ENCODE measurements at regions not wholly inside any gene's neighbourhood (a gene's known extent, or its start where the extent isn't known, plus 50 kb on each side); places are given as distances from the start of the nearest gene placed in this dataset.
A peak's percentile ranks its signal among the peaks of the same experiment; 100 is the strongest.

DNA sequence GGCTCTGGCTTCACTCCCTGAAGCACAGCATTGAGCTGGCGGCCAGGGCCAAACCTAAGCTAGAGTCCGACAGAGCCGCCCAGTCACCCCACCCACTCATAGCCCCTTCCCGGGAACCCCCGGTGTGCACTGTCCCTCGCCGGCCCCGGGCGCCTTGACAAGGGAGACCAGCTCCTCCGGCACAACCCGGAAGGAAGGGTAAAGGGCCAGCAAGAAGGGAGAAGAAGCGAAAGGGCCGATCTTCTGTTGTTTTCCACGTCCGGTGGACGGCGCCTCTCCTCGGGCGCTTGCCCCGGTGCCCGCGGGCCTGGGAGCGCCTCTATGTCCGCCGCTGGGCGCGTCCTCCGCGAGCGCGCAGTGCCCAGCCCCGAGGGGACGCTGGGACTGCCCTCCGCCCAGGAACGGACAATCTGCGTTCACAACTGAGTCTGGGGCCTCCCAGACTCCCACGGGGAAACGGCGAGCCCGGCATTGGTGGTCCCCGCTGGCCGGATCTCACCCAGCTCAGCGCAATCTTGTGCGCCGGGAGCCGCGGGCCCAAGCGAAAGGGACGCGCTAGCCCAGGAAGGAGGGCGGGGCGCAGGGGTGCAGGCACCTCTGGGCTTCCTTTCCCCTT, 172.5 kb upstream of the MIR17HG start:
- peak; percentile 71 for DNase-seq

DNA sequence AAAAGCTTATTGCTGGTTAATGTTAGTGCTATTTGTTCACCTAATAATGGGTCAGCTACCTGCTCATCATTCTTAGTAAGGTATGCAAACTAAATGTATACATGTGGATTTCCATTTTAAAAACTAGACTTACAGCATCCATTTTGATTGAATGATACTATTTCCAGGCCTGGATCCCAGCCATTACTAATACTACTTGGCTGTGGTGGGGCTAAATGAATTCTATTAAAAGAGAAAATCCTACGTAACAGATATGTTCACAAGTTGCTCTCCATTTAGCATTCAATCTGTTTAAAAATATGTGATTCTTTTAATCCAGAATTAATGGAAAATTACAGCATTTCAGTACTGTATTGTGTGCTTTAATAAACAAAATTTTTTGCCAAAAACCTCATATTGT, 169.4 kb upstream of the MIR17HG start:
- no peak for DNase-seq

DNA sequence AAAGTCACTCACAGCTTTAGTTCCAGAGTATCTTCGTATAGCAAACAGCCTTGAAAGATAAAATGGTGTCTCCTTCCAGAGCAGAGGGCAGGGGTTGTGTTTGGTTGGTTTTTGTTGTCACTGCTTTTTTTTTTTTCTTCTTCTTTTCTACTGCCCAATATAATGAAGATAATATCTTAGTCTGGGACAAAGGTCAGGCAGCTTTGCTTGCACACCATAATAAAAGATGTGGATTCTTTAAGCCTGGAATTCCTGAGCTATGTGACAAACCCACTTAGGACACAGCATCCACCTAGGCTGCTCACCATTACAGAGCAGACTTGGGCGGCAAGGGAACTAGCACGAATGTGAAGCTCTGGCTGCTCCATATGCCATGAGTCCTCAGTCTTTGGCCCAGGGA, 165.6 kb upstream of the MIR17HG start:
- peak; percentile 30 for DNase-seq

DNA sequence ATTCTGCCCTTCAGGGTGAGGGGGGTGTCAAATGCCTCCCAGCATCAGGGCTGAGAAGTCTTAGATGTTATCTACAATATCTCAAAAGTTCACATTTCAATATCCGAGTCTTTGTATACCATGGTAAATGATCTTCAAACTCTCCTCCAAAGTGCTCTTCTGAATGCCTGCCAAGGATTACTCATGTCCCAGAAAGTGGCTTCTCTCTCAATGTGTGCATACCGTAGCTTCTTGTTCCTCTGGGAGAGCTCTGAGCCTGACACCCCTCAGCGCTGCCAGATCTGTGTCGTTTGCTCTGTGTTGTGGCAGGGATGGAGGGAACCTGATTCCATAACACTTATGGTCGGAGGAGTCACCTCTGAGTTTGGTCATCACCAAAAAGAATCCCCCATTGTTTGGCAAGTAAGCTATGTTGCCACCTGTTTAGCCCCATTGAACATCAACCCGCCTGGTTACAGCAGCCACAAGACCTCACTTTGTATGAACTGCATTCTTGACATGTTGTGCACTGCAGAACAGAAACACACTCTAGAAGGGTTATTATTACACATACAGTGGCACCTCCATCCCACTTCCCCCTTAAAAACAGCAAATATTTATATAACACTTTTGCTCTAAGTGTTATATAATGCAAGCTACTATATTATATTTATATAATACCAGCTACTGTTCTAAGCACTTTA, 163.1 kb upstream of the MIR17HG start:
- no peak for DNase-seq

DNA sequence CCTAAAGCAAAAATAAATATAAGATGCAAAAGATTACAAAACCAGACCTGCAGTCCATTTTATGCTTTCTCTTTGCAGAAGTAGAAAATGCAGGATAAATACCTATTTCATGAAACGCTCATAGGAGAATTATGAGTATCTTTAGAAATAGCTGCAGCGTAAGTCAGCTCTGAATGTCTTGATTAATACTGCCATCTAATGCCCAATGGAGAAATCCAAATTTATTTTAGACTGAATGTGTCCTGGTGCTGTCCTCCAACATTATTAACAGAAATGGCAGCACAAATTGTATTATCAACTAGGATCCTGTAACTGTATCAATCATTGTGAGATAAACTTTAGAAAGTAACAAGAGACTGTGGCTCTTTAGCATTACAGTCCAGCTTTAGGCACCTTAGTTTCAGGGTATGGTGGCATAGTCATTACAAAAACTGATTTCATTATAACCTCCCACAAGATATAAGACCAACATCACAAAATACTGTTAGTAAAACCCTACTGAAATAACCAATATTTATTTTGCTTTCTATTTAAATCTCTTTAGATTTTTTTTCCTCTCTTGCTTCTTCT, 162.1 kb upstream of the MIR17HG start:
- peak; percentile 75 for DNase-seq

DNA sequence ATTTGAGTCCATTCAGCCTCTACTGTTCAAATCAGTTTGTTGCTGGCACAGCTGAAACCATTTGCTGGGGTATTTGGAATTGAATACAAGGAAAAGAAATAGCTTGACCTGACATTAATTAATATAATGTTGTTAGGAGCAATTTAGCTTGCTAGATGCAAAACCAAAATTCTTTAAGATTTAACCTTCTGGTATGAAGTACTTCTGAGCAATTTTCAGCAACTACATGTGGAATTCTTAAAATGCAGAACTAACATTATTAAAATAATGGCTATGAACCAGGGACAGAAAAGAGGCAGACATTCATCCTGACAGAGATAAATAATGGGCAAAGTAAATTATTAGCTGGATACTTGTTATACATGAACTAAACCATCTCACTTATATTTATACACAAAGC, 160.0 kb upstream of the MIR17HG start:
- no peak for DNase-seq

DNA sequence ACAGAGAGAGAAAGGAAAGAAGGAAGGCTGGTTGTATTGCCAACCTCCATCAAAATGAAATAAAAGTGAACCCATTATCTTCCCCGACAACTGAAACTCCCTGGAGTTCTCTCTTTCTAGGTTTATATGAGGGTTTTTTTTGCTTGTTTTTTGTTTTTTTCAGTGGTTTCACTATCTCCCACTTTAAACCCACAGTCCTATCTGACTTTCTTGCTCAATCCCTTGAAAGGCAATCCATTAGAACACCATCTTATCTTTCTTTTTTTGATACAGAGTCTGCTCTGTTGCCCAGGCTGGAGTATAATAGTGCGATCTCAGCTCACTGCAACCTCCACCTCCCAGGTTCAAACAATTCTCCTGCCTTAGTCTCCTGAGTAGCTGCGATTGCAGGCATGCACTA, 158.0 kb upstream of the MIR17HG start:
- DNase-seq: no peak

DNA sequence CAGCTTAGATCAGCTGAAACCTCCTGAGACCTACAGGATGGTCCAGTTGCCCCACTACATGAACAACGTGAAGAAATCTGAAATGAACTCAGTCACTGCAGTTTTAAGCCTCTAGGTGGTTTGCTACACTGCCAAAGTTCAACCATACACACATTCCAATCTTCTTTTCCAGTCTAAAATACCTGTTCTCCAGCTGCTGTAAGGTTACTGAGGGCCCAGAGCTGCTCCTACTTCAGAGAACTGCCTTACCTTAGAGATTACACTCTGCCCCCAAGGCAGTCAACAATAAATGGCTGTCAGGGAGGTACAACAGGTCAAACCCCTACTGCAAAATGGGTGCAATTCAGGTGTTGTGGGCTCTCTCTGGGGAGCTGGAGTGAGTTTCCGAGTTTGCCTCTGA, 154.1 kb upstream of the MIR17HG start:
- no peak for DNase-seq

DNA sequence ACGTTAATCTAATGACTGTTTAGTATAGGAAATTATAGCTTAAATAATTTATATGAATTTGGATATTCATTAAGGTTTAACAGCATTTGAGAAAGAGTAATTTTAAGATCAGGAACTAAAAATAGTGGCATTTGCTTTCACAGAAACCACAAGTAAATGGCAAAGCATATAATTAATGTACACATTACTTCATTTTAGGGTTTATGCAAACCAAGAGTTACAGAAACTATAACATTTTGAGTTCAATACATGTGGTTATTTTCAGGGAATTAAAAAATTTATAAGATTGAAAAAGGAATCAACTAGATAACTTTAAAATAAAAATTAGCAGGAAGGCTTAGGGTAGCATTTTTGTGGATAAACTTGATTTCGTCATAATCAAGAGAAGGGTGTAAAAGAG, 151.7 kb upstream of the MIR17HG start:
- DNase-seq: no peak

DNA sequence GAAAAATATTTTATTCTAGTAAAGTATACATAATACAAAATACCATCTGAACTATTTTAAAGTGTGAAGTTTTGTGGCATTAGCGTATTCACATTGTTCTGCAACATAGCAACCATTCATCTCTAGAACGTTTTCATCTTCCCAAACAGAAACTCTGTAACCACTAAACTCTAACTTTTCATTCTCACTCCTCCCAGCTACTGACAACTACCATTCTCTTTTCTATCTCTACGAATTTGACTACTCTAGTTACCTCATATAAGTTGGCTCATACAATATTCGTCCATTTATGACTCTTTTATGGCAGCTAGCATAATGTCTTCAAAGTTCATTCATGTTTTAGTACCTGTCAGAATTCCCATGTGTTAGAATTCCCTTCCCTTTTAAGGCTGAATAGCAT, 150.5 kb upstream of the MIR17HG start:
- no peak for DNase-seq

DNA sequence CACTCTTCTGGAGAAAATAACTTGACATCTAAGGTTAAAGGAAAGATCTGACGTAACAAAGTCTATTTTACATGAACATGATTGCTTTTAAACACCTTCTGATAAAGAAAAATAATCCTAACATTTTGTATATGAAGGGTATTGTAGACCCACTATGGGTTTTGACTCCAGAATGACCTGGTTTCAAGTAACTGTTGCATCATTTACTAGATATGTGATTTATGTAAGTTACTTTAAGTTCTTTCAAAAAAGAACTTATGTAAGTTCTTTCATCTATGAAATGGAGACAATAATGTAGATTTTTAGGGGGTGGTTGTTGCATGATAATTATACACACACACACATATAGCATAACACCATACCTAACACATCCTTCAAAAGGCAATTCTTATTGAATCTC, 147.6 kb upstream of the MIR17HG start:
- DNase-seq: no peak

DNA sequence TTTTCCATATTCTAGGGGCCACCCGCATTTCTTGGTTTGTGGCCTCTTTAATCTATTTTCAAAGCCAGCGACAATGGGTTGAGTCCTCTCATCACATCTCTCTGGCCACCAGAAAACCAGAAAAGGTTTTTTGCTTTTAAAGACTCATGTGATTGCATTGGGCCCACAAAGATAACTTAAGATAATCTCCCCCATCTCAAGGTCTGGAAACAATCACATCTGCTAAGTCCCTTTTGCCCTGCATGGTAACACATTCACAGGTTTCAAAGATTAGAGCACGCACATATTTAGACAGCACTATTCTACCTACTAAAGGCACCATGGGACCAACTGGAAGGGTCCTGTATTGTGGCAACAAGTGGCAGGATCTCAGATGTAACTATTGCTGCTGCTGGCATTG, 147.0 kb upstream of the MIR17HG start:
- DNase-seq: no peak

DNA sequence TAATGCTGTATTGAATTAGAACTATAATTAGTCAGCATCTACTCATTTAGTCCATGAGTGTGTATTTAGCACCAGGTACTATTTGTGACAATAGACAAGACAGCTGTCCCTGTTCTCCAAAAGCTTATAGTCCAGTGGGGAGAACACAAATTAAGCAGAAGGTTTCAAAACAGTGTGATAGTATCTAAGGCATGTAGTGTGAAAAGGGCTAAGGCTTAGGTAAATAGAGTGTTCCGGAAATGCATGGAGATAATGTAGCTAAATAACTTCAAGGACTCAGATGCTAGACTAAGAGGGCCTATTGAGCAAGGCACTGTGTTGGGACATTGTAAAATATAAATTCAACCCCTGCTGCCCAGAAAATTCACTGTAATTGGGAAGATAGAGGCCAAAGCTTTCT, 144.1 kb upstream of the MIR17HG start:
- DNase-seq: peak; percentile 98

DNA sequence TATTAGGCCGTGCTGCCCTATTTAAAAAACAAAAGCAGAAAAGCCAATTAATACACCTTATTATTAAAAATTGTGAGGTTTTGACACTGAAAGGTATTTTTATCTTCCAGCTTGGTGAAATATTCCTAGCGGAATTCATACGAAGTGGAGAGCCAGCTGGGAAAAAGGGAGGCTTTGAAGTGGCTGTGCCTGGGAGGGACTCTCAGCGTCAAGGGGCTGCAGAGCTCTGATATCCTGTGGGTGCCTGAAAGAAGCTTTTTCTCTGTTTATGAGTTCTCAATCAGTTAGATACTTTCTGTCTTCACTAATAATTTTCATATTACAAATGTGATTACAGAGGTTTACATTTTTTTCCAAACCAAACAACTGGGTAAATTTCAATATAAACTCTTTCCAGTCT, 140.2 kb upstream of the MIR17HG start:
- no peak for DNase-seq

DNA sequence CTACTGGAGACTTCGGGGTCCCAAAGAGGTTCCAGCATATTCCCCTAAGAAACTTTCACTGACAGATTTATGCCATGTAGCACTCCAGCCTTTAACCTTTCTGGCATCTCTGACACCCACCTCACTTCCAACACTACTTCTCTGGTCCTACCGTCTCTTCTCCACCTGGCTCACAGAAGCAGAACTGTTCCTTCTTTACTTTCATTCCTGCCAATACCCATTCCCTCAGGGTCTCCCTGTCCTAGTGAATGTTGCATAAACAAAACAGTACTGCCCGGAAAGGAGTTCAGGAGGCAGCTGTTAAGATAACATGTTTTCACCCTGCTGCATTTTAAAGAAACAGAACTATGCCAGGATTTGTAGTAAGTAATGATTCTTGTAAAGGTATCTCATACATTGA, 136.0 kb upstream of the MIR17HG start:
- no peak for DNase-seq

DNA sequence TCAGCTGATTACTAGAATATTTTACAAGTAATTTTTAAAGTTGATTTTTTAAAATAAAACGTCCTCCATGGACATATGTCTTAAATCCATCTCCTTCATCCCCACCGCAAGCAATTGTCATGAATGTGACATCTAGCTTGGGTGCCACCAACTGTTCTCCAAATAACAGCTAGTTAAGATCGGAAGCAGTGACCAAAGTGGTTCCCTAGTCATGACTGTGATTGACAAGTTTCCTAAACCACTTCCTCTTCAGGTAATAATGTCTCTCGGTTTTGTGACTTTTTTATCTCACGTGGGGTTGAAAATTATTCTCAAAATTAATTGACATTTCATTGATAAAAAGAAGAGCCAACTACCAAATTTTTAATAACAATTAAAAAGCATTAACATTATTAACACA, 135.3 kb upstream of the MIR17HG start:
- no peak for DNase-seq

DNA sequence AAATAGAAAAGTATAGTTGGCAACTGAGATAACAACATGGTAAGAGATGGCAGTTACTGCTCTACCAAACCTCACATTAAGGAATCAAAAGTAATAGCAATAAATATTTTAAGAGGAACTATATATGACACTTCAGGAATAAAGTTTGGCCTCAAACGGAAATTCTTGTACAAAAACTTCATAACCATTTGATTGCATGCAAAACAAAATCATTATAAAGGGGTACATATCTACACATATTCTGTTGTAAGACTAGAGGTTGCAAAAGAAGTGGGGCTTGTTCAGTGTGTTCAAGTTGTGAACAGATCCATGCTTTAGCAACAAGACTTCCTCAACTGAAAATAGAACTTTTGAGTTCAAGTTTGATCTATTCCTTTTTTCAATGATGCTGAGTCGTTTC, 133.5 kb upstream of the MIR17HG start:
- no peak for DNase-seq

DNA sequence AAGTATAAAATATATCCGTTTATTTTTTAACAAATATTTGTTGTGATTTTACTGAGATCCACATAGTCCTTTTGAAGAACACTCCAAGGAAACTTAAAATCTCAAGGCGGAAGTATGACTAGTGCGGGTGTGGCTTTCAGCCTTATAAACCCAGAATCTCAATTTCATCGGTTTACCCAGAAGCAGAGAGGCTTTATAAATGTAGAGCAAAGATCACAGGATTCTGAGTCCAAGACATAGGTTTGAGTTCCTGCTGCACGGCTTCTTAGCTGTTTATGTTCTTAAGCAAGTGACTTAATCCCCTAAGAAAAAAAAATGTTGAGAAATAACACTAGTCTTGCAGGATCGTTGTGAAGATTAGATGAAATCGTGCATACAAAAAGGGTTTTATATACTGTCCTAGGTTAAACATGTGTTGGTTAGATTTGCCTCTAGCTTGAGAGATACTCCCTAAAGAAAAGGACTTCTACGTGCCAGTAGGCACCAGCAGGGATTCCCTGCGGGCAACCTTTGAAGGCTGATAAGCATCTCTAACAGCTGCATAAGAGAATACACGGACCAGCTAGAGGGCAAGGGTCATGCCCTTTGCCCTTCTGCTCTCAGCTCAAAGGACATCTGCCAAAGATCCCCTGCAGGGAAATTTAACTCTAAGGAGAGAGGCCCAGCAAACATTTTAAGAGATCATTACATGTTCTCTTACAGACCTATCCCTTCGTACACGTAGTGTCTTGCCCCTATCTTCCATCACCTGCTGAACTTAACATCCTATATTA, 130.4 kb upstream of the MIR17HG start:
- DNase-seq: peak; percentile 95

DNA sequence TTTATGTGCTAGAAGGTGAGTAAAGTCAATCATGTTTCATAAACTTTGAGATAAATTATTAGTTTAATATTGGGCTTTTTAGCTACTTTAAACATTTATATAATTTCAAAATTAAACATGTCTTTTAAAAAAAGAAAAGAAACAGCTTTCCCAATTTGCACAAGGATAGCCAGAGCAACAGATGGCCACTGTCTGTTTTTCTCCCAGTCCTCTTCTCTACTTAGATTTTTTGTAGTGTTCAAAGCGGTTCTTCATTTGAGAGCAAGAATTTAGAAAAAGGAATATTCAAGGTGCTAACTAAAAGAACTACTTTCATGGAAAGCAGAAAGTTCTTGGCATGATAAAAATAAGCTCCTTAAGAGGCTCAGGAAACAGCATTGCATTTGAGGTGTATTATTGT, 128.3 kb upstream of the MIR17HG start:
- DNase-seq: no peak

DNA sequence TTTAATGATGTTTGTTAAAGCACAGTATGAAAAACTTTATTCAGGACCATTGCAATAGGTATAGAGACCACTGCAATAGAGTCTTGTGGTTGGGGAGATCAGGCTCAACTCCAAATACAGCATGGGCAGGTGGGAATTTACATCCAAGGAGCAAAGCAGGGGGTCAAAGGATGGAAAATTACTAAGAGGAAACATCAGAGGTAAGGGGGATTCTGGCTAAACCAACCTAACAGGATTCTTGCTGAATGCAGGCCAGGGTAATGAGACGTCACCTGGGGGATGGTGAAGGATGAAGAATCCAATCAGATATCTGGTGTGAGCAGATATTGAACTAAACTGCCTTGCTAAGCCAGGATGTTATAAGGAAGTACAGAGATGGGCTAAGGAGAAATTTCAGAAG, 126.6 kb upstream of the MIR17HG start:
- no peak for DNase-seq

DNA sequence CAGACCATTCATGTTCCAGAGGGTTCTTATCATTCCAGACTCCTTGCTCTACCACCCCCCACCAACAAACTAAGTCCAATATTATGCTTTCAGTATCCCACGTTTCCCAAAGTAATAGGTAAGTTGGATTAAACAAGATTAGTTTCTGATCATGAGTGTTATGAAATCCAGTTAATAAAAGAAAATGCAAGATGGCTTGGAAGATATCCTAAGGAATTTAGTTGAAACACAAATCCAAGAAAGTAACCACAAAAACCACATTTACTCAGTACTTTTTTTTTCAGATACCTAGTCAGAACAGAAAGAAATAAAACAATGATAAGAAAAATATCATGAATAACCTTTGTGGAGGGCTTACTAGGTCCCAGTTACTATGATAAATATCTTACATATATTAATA, 119.4 kb upstream of the MIR17HG start:
- no peak for DNase-seq

DNA sequence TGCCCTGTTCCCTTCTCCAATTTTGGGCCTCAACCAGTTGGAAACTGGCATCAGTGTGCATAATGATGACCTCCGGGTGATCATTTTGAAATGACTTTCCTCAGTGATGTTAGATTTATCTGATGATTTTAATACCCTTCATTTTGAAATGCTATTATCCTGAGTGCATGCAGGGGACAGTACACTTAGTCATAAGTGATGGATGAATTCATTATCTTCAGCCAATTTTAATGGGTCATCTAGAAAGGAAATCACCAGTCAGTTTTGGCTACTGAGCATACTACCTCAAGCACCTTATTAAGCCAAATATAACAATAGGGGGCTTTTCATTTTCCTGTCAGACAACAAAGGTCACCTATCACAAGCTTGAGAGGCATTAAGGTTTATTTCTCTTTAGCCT, 118.5 kb upstream of the MIR17HG start:
- DNase-seq: no peak

DNA sequence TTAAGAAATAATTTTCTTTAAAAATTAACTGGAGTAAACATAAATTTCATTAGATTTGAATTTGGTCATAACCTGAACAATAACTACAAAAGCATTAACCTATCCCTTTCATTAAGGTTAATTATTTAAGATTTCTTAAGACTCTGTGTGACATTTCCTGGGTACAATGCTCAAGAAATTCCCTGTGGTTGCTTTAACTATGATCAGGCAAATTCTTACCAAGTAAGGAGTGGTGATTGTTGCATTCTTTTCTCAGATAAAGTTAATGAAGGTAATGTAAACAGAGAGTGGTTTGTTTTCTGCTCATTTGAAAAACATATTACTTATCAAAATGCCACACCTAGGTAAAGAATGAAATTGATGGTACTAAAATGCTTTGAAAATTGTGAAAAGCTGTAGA, 114.8 kb upstream of the MIR17HG start:
- DNase-seq: no peak

DNA sequence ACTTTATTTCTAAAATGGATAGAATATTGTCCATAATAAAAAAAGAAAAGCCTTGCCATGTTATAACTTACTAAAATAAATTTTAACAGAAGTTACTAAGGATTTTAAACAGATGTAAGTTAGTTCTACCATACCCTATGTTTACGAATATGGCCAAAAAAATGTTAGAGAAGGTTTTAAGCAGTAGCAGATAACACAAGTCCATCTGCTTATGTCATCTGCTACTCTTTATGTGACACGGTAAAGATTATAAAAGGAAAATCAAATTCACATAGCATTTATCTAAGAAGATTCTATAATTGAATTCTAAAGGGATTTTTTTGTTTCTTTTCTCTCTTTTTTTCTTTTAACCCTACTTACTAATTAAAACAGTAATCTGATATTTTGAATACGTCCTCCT, 114.2 kb upstream of the MIR17HG start:
- DNase-seq: no peak

Measured in NCI-H146 (cell line).